HEK293 (cell line): ENCODE measurements at regions not wholly inside any gene's neighbourhood (a gene's known extent, or its start where the extent isn't known, plus 50 kb on each side); places are given as distances from the start of the nearest gene placed in this dataset.

ENCODE experiments used
- CTCF ChIA-PET: fragments of 350-600 bp; formaldehyde crosslinking; extraction: SDS; loops from one replicate; lab custom pipeline; 2021; ENCODE audit warnings: antibody characterized with exemption; lab: Yijun Ruan, JAX
- POLR2A ChIA-PET: fragments of 300-600 bp; formaldehyde crosslinking; extraction: SDS; loops from one replicate; lab custom pipeline; 2020; ENCODE audit warnings: antibody characterized with exemption, inconsistent platforms; lab: Yijun Ruan, JAX
- H3K27ac ChIP-seq: fragments of 200-500 bp; sonication (Bioruptor generic); 2 replicates; pipeline ENCODE4 v1.5.1; 2014; ENCODE audit warnings: low read depth, low read length, control low read depth, inconsistent platforms; ENCODE audit errors: extremely low read depth
- H3K36me3 ChIP-seq, 2 experiments: fragments of 200-500 bp in 1 of 2; sonication (Bioruptor generic) in 1 of 2; 1 replicate in 1 of 2; 2 replicates in 1 of 2; pipeline ENCODE4 v1.5.1; 2014 to 2017; ENCODE audit warnings: inconsistent platforms in 2 of 2, low read length in 2 of 2; ENCODE audit not compliant: control insufficient read depth in 2 of 2, insufficient read depth in 1 of 2
- H3K4me1 ChIP-seq: fragments of 200-500 bp; sonication (Bioruptor generic); 2 replicates; pipeline ENCODE4 v1.5.1; 2014; ENCODE audit warnings: mild to moderate bottlenecking, low read length, inconsistent platforms; ENCODE audit not compliant: control insufficient read depth, insufficient read depth
- H3K4me3 ChIP-seq: 2 replicates; pipeline ENCODE4 v1.5.1; 2011; ENCODE audit warnings: low read depth, mild to moderate bottlenecking, control low read depth, low read length, moderate library complexity
- H3K9me3 ChIP-seq: fragments of 200-500 bp; sonication (Bioruptor generic); 2 replicates; pipeline ENCODE4 v1.5.1; 2014; ENCODE audit warnings: low read depth, low read length, inconsistent platforms; ENCODE audit not compliant: control insufficient read depth, insufficient read depth
- FEZF1 ChIP-seq: fragments of 450-650 bp; formaldehyde crosslinking; IDR thresholded peaks from 2 replicates; pipeline ENCODE4 v1.5.1; 2016; ENCODE audit warnings: missing biosample characterization, missing genetic modification characterization
- HOXD13 ChIP-seq: sonication (generic); formaldehyde crosslinking; IDR thresholded peaks from 2 replicates; pipeline ENCODE4 v1.8.0; 2022; ENCODE audit warnings: missing genetic modification reagents, borderline replicate concordance
- MEIS1 ChIP-seq: sonication (generic); formaldehyde crosslinking; IDR thresholded peaks from 2 replicates; pipeline ENCODE4 v1.8.1; 2022; ENCODE audit warnings: missing genetic modification reagents, mild to moderate bottlenecking, borderline replicate concordance
- WT1 ChIP-seq: fragments of 450-650 bp; formaldehyde crosslinking; IDR thresholded peaks from 2 replicates; pipeline ENCODE4 v1.5.1; 2016; ENCODE audit warnings: missing biosample characterization, missing genetic modification characterization
- YY1 ChIP-seq: fragments of 450-650 bp; formaldehyde crosslinking; IDR thresholded peaks from 2 replicates; pipeline ENCODE4 v1.5.1; 2018; ENCODE audit warnings: missing biosample characterization, missing genetic modification characterization
- ZBTB20 ChIP-seq: fragments of 450-650 bp; formaldehyde crosslinking; IDR thresholded peaks from 2 replicates; pipeline ENCODE4 v1.5.1; 2016; ENCODE audit warnings: missing biosample characterization, missing genetic modification characterization
- ZBTB7A ChIP-seq: fragments of 450-650 bp; formaldehyde crosslinking; IDR thresholded peaks from 2 replicates; pipeline ENCODE4 v1.5.1; 2016; ENCODE audit warnings: low read depth, missing biosample characterization, missing genetic modification characterization
- ZEB2 ChIP-seq: fragments of 450-650 bp; formaldehyde crosslinking; IDR thresholded peaks from 2 replicates; pipeline ENCODE4 v1.5.1; 2016; ENCODE audit warnings: missing biosample characterization, missing genetic modification characterization
- ZFHX2 ChIP-seq: fragments of 450-650 bp; formaldehyde crosslinking; conservative IDR thresholded peaks from 2 replicates; pipeline ENCODE4 v1.5.1; 2016; ENCODE audit warnings: missing biosample characterization, missing genetic modification characterization
- ZNF140 ChIP-seq: fragments of 450-650 bp; formaldehyde crosslinking; IDR thresholded peaks from 2 replicates; pipeline ENCODE4 v1.5.1; 2016; ENCODE audit warnings: missing biosample characterization, missing genetic modification characterization
- ZNF16 ChIP-seq: fragments of 450-650 bp; formaldehyde crosslinking; IDR thresholded peaks from 2 replicates; pipeline ENCODE4 v1.5.1; 2016; ENCODE audit warnings: low read depth, missing biosample characterization, missing genetic modification characterization
- ZNF350 ChIP-seq: fragments of 450-650 bp; formaldehyde crosslinking; IDR thresholded peaks from 2 replicates; pipeline ENCODE4 v1.5.0; 2017; ENCODE audit warnings: missing biosample characterization, mild to moderate bottlenecking, missing genetic modification characterization
- ZNF366 ChIP-seq: fragments of 450-650 bp; formaldehyde crosslinking; conservative IDR thresholded peaks from 2 replicates; pipeline ENCODE4 v1.5.1; 2016; ENCODE audit warnings: missing biosample characterization, missing genetic modification characterization
- ZNF394 ChIP-seq: fragments of 450-650 bp; formaldehyde crosslinking; IDR thresholded peaks from 2 replicates; pipeline ENCODE4 v1.5.1; 2016; ENCODE audit warnings: missing biosample characterization, missing genetic modification characterization, mild to moderate bottlenecking, moderate library complexity, borderline replicate concordance
- ZNF416 ChIP-seq: fragments of 450-650 bp; formaldehyde crosslinking; IDR thresholded peaks from 2 replicates; pipeline ENCODE4 v1.5.1; 2016; ENCODE audit warnings: missing biosample characterization, missing genetic modification characterization
- ZNF530 ChIP-seq: fragments of 450-650 bp; formaldehyde crosslinking; IDR thresholded peaks from 2 replicates; pipeline ENCODE4 v1.5.1; 2016; ENCODE audit warnings: low read depth, missing biosample characterization, missing genetic modification characterization
- ZNF560 ChIP-seq: fragments of 450-650 bp; formaldehyde crosslinking; IDR thresholded peaks from 2 replicates; pipeline ENCODE4 v1.5.1; 2017; ENCODE audit warnings: missing biosample characterization, missing genetic modification characterization, borderline replicate concordance
- ZNF623 ChIP-seq: fragments of 450-650 bp; formaldehyde crosslinking; IDR thresholded peaks from 2 replicates; pipeline ENCODE4 v1.5.1; 2016; ENCODE audit warnings: missing biosample characterization, missing genetic modification characterization
- ZNF658 ChIP-seq: fragments of 450-650 bp; formaldehyde crosslinking; IDR thresholded peaks from 2 replicates; pipeline ENCODE4; 2016; ENCODE audit warnings: missing biosample characterization, missing genetic modification characterization
- ZNF670 ChIP-seq: fragments of 450-650 bp; formaldehyde crosslinking; IDR thresholded peaks from 2 replicates; pipeline ENCODE4 v1.5.1; 2016; ENCODE audit warnings: missing biosample characterization, missing genetic modification characterization, low read depth
- TF ChIP-seq, protein P1 (sequence below): fragments of 450-650 bp; formaldehyde crosslinking; IDR thresholded peaks from 2 replicates; pipeline ENCODE4 v1.5.1; 2016; ENCODE audit warnings: missing biosample characterization, missing genetic modification characterization
- TF ChIP-seq, protein P2 (sequence below): fragments of 450-650 bp; formaldehyde crosslinking; IDR thresholded peaks from 2 replicates; pipeline ENCODE4 v1.5.1; 2017; ENCODE audit warnings: missing biosample characterization, missing genetic modification characterization
- TF ChIP-seq, protein P3 (sequence below): fragments of 450-650 bp; formaldehyde crosslinking; IDR thresholded peaks from 2 replicates; pipeline ENCODE4 v1.5.1; 2016; ENCODE audit warnings: missing biosample characterization, missing genetic modification characterization, low read depth
- TF ChIP-seq, protein P4 (sequence below): fragments of 450-650 bp; formaldehyde crosslinking; IDR thresholded peaks from 2 replicates; pipeline ENCODE4 v1.5.1; 2017; ENCODE audit warnings: missing biosample characterization, missing genetic modification characterization
- TF ChIP-seq, protein P5 (sequence below): IDR thresholded peaks from 2 replicates; pipeline ENCODE4 v1.6.1; 2011; ENCODE audit warnings: mild to moderate bottlenecking, low read depth, low read length, borderline replicate concordance
- TF ChIP-seq, protein P6 (sequence below): fragments of 450-650 bp; formaldehyde crosslinking; IDR thresholded peaks from 2 replicates; pipeline ENCODE4 v1.5.1; 2016; ENCODE audit warnings: missing biosample characterization, missing genetic modification characterization

DNA sequence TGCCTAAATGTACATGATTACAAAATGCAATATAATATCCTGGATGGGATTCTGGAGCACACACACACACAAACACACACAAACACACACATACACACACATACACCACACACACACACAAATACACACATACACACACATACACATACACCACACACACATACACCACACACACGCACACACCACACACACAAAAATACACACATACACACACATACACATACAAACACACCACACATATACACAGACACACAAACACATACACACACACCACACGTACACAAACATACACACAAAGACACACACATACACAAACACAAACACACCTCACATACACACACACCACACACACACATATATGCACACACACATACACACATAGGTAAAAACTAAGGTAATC lies 134.6 kb upstream of the SYNDIG1 start (continued):
- TF ChIP-seq ZNF350 (tag by site-specific recombination), result no peak

DNA sequence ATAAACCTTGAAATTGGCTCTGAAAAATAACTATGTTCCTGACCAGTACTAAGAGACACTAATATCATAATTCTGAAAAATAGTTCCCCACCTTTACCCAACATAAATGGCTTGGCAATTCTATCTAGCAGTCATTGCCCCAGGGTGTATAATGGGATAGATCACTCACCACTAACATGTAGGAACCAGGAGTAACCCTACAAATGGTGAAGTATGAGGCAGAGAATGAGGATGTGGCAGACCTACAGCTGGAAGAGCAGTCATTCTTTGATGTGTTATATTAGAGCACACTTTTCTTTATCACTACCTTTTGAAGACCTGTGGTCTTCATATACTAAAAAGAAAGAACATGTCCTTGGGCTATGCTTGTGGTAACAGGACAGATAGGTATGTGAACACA lies 136.5 kb upstream of the SYNDIG1 start:
- TF ChIP-seq, protein P1, sequence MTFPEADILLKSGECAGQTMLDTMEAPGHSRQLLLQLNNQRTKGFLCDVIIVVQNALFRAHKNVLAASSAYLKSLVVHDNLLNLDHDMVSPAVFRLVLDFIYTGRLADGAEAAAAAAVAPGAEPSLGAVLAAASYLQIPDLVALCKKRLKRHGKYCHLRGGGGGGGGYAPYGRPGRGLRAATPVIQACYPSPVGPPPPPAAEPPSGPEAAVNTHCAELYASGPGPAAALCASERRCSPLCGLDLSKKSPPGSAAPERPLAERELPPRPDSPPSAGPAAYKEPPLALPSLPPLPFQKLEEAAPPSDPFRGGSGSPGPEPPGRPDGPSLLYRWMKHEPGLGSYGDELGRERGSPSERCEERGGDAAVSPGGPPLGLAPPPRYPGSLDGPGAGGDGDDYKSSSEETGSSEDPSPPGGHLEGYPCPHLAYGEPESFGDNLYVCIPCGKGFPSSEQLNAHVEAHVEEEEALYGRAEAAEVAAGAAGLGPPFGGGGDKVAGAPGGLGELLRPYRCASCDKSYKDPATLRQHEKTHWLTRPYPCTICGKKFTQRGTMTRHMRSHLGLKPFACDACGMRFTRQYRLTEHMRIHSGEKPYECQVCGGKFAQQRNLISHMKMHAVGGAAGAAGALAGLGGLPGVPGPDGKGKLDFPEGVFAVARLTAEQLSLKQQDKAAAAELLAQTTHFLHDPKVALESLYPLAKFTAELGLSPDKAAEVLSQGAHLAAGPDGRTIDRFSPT (tag by site-specific recombination), result no peak
- TF ChIP-seq ZNF670 (tag by site-specific recombination), result no peak
- no peak for TF ChIP-seq HOXD13 (CRISPR knock-in tag)
- no peak for TF ChIP-seq YY1 (tag by site-specific recombination)
- TF ChIP-seq WT1 (tag by site-specific recombination), result no peak
- TF ChIP-seq, protein P2, sequence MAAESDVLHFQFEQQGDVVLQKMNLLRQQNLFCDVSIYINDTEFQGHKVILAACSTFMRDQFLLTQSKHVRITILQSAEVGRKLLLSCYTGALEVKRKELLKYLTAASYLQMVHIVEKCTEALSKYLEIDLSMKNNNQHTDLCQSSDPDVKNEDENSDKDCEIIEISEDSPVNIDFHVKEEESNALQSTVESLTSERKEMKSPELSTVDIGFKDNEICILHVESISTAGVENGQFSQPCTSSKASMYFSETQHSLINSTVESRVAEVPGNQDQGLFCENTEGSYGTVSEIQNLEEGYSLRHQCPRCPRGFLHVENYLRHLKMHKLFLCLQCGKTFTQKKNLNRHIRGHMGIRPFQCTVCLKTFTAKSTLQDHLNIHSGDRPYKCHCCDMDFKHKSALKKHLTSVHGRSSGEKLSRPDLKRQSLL, result no peak
- TF ChIP-seq ZNF658 (tag by site-specific recombination), result no peak
- no peak for TF ChIP-seq ZNF560 (tag by site-specific recombination)
- TF ChIP-seq ZNF623, result no peak
- Histone ChIP-seq H3K36me3 (no peaks in the 10 kb centered on the region), H3K4me1 (no peaks in the 10 kb centered on the region), H3K9me3 (no peaks in the 10 kb centered on the region), H3K4me3 (no peak overlapping the region), H3K27ac (no peak overlapping the region)
- ChIA-PET CTCF (no interaction called here), POLR2A (no interaction called here)

DNA sequence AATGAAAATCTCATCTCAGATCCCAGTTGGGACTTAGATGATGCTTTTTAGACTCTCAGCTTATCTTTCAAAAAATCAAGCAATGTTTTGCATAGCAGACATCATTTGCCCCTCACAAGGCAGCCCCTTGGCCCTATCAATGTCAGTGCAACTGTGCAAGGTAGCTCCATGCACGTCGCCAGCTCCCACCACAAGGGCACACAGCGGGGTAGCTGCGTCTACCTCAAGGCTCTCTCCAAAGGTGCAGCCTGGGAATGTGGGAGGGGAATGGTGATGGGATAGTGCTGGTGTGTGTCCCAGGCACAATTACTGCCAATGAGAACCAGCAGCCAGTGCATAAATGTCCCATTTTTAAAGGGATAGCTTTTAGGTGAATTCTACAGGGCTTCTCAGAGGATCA lies 137.5 kb upstream of the SYNDIG1 start:
- CTCF ChIA-PET, result no interaction called here
- POLR2A ChIA-PET, result no interaction called here
- Histone ChIP-seq H3K4me1 (no peaks in the 10 kb centered on the region), H3K36me3 (no peaks in the 10 kb centered on the region), H3K9me3 (no peaks in the 10 kb centered on the region), H3K27ac (no peak overlapping the region), H3K4me3 (no peak overlapping the region)
- no peak for TF ChIP-seq ZNF366
- TF ChIP-seq, protein P3, sequence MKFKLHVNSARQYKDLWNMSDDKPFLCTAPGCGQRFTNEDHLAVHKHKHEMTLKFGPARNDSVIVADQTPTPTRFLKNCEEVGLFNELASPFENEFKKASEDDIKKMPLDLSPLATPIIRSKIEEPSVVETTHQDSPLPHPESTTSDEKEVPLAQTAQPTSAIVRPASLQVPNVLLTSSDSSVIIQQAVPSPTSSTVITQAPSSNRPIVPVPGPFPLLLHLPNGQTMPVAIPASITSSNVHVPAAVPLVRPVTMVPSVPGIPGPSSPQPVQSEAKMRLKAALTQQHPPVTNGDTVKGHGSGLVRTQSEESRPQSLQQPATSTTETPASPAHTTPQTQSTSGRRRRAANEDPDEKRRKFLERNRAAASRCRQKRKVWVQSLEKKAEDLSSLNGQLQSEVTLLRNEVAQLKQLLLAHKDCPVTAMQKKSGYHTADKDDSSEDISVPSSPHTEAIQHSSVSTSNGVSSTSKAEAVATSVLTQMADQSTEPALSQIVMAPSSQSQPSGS (tag by site-specific recombination), result no peak
- no peak for TF ChIP-seq FEZF1 (tag by site-specific recombination)
- no peak for TF ChIP-seq ZNF658 (tag by site-specific recombination)
- no peak for TF ChIP-seq ZBTB20 (tag by site-specific recombination)
- TF ChIP-seq MEIS1, result no peak
- TF ChIP-seq, protein P4, sequence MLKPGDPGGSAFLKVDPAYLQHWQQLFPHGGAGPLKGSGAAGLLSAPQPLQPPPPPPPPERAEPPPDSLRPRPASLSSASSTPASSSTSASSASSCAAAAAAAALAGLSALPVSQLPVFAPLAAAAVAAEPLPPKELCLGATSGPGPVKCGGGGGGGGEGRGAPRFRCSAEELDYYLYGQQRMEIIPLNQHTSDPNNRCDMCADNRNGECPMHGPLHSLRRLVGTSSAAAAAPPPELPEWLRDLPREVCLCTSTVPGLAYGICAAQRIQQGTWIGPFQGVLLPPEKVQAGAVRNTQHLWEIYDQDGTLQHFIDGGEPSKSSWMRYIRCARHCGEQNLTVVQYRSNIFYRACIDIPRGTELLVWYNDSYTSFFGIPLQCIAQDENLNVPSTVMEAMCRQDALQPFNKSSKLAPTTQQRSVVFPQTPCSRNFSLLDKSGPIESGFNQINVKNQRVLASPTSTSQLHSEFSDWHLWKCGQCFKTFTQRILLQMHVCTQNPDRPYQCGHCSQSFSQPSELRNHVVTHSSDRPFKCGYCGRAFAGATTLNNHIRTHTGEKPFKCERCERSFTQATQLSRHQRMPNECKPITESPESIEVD (tag by site-specific recombination), result no peak
- TF ChIP-seq ZNF16 (tag by site-specific recombination), result no peak
- no peak for TF ChIP-seq ZNF416 (tag by site-specific recombination)
- TF ChIP-seq ZBTB7A (tag by site-specific recombination), result no peak
- TF ChIP-seq ZNF140, result no peak
- TF ChIP-seq ZFHX2 (tag by site-specific recombination), result no peak
- no peak for TF ChIP-seq ZNF530 (tag by site-specific recombination)
- no peak for TF ChIP-seq ZNF394 (tag by site-specific recombination)
- TF ChIP-seq, protein P5, sequence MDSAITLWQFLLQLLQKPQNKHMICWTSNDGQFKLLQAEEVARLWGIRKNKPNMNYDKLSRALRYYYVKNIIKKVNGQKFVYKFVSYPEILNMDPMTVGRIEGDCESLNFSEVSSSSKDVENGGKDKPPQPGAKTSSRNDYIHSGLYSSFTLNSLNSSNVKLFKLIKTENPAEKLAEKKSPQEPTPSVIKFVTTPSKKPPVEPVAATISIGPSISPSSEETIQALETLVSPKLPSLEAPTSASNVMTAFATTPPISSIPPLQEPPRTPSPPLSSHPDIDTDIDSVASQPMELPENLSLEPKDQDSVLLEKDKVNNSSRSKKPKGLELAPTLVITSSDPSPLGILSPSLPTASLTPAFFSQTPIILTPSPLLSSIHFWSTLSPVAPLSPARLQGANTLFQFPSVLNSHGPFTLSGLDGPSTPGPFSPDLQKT, result no peak
- no peak for TF ChIP-seq ZEB2 (tag by site-specific recombination)
- TF ChIP-seq, protein P6, sequence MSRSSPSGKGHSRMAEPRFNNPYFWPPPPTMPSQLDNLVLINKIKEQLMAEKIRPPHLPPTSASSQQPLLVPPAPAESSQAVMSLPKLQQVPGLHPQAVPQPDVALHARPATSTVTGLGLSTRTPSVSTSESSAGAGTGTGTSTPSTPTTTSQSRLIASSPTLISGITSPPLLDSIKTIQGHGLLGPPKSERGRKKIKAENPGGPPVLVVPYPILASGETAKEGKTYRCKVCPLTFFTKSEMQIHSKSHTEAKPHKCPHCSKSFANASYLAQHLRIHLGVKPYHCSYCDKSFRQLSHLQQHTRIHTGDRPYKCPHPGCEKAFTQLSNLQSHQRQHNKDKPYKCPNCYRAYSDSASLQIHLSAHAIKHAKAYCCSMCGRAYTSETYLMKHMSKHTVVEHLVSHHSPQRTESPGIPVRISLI, result no peak
